ENCODE measurements at regions not wholly inside any gene's neighbourhood (a gene's known extent, or its start where the extent isn't known, plus 50 kb on each side); places are given as distances from the start of the nearest gene placed in this dataset.

DNA sequence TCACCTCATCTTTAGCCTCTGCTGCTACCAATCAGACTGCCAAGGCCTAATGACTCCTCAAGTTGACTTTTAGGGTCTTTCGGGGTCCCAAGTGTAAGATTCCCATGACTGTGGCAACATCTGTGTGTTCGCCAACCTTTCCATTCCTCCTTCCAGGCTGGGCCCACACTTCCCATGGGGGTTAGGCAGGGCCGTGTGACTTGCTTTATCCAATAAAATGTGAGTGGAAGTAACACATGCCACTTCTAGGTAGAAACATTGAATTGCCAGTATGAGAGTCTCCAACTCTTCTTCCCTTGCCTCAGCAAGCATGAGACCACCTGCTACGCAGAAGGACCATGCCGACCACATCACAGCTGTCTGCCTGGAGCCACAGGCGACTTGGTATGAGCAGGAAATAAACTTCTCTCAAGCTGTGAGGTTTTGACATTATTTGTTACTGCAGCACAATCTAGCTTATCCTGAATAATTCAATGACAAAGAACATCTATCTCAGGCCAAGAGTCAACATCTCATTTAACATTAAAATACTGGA lies 190.4 kb upstream of the IER5L start:
- DNase-seq (ENCODE audit: extremely low spot score) = no peak
- WGBS = 89% methylated on average over 5 of the region's 6 CpGs
- no peak for TF ChIP-seq EP300 (IDR thresholded peaks at IDR 0.05)
- no peak for TF ChIP-seq POLR2AphosphoS5 (IDR thresholded peaks at IDR 0.05)
- no peak for TF ChIP-seq POLR2A (IDR thresholded peaks at IDR 0.05; ENCODE audit: low read depth)
- no peak for TF ChIP-seq CTCF (IDR thresholded peaks at IDR 0.05)
- H3K4me3 ChIP-seq = no peak overlapping the region
- intact Hi-C loops (cut with DNase I) = no loop called here
- H3K36me3 ChIP-seq = no peaks in the 10 kb centered on the region
- H3K4me1 ChIP-seq = no peaks in the 10 kb centered on the region
- peaks cover 0 to 9% (median 2%) of the 10 kb centered on the region in 4 donors for H3K9me3 ChIP-seq
- H3K27ac ChIP-seq (replicated peaks in 1 of 4) = no peak overlapping the region
- no peaks in the 10 kb centered on the region for H3K27me3 ChIP-seq

DNA sequence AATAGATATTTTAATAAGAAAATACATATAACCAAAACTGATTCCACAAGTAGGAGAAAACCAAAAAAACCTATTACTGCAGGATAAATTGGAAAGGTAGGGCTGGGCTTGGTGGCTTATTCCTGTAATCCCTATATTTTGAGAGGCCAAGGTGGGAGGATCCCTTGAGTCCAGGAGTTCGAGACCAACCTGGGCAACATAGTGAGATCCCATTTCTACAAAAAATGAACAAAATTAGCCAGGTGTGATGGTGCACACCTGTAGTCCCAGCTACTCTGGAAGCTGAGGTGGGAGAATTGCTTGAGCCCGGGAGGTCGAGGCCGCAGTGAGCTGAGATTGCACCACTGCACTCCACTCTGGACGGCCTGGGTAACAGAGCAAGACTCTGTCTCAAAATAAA lies 189.2 kb upstream of the IER5L start:
- no peak for DNase-seq (ENCODE audit: extremely low spot score)
- Histone ChIP-seq H3K9me3 (peaks cover 0 to 9% (median 2%) of the 10 kb centered on the region in 4 donors), H3K4me1 (no peaks in the 10 kb centered on the region), H3K27ac (replicated peaks in 1 of 4) (no peak overlapping the region), H3K4me3 (no peak overlapping the region), H3K36me3 (no peaks in the 10 kb centered on the region), H3K27me3 (no peaks in the 10 kb centered on the region)
- intact Hi-C loops (cut with DNase I) = no loop called here
- no peak for TF ChIP-seq CTCF (IDR thresholded peaks at IDR 0.05)
- no peak for TF ChIP-seq POLR2AphosphoS5 (IDR thresholded peaks at IDR 0.05)
- TF ChIP-seq EP300 (IDR thresholded peaks at IDR 0.05) = no peak
- TF ChIP-seq POLR2A (IDR thresholded peaks at IDR 0.05; ENCODE audit: low read depth) = no peak
- WGBS = 97% methylated on average over 5 of the region's 5 CpGs

DNA sequence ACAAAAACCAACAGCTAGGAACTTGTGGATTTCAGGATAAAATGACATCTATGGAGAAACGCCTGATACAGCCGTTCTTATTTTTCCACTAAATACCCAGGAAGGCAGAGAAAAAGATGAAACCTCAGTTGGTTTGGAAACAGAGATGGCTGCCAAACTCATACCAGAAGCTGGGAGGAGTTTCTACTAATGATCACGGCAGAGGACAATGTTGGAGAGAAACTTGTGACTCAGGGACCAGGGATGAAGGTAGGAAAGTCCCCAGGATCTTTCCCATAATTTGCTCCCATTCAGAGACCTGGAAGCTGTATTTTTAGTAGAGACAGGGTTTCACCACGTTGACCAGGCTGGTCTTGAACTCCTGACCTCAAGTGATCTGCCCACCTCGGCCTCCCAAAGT lies 187.1 kb upstream of the IER5L start:
- 54% methylated on average over 5 of the region's 5 CpGs for WGBS
- TF ChIP-seq CTCF (IDR thresholded peaks at IDR 0.05) (no peak), POLR2AphosphoS5 (IDR thresholded peaks at IDR 0.05) (no peak), EP300 (IDR thresholded peaks at IDR 0.05) (no peak), POLR2A (IDR thresholded peaks at IDR 0.05; ENCODE audit: low read depth) (no peak)
- DNase-seq (ENCODE audit: extremely low spot score) = no peak
- Histone ChIP-seq H3K27me3 (no peaks in the 10 kb centered on the region), H3K4me3 (no peak overlapping the region), H3K36me3 (no peaks in the 10 kb centered on the region), H3K9me3 (peaks cover 0 to 9% (median 2%) of the 10 kb centered on the region in 4 donors), H3K4me1 (no peaks in the 10 kb centered on the region), H3K27ac (replicated peaks in 1 of 4) (no peak overlapping the region)
- intact Hi-C loops (cut with DNase I) = no loop called here

DNA sequence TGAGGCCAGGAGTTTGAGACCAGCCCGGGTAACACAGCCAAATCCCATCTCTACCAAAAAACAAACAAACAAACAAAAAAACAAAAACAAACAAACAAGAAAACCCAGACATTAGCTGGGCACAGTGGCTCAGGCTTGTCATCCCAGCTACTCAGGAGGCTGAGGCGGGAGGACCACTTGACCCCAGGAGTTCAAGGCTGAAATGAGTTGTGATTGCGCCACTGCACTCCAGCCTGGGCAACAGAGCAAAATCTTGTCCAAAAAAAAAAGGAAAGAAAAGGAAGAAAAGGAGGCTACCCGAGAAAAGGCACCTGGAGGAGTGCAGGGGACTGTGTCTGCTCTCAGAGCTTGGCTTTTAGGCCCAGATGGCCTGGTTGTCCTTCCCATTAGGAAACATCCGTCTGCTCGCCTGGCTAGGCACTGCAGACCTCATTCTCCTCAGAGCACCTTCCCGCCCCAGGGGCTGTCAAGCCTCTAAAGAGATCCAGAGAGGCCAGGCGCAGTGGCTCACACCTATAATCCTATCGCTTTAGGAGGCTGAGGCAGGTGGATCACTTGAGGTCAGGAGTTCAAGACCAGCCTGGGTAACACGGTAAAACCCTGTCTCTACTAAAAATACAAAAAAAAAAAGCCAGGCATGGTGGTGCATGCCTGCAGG lies 185.3 kb upstream of the IER5L start:
- intact Hi-C loops (cut with DNase I) = no loop called here
- Histone ChIP-seq H3K27me3 (no peaks in the 10 kb centered on the region), H3K36me3 (no peaks in the 10 kb centered on the region), H3K9me3 (no peaks in the 10 kb centered on the region), H3K4me1 (no peaks in the 10 kb centered on the region), H3K27ac (replicated peaks in 1 of 4) (no peak overlapping the region), H3K4me3 (no peak overlapping the region)
- WGBS = 94% methylated on average over 10 of the region's 10 CpGs
- no peak for DNase-seq (ENCODE audit: extremely low spot score)
- TF ChIP-seq POLR2A (IDR thresholded peaks at IDR 0.05; ENCODE audit: low read depth) (no peak), EP300 (IDR thresholded peaks at IDR 0.05) (no peak), POLR2AphosphoS5 (IDR thresholded peaks at IDR 0.05) (no peak), CTCF (IDR thresholded peaks at IDR 0.05) (no peak)

Data from esophagus muscularis mucosa (tissue), 4 donors.